Mesendoderm (in vitro differentiated cells): ENCODE measurements at regions not wholly inside any gene's neighbourhood (a gene's known extent, or its start where the extent isn't known, plus 50 kb on each side); places are given as distances from the start of the nearest gene placed in this dataset.

Source experiments
- DNase-seq: peaks from one replicate; pipeline ENCODE4 v3.0.0; 2013
- H2AK5ac ChIP-seq: 2 replicates; pipeline ENCODE4 v1.6.1; 2013; ENCODE audit warnings: low read length, inconsistent platforms
- H2BK120ac ChIP-seq: 2 replicates; pipeline ENCODE4 v1.6.1; 2013; ENCODE audit warnings: low read depth, mild to moderate bottlenecking, low read length, moderate library complexity, mixed read lengths
- H2BK15ac ChIP-seq: replicated peaks from 2 replicates; pipeline ENCODE4 v1.6.1; 2013; ENCODE audit warnings: low read depth, mild to moderate bottlenecking, moderate library complexity
- H2BK5ac ChIP-seq: 2 replicates; pipeline ENCODE4 v1.6.1; 2013; ENCODE audit warnings: low read length, inconsistent platforms
- H3K18ac ChIP-seq: 2 replicates; pipeline ENCODE4 v1.6.1; 2013; ENCODE audit warnings: mild to moderate bottlenecking, low read length, mixed read lengths
- H3K23ac ChIP-seq: one replicate; pipeline ENCODE4 v1.6.1; 2013; ENCODE audit warnings: low read length
- H3K27ac ChIP-seq: 2 replicates; pipeline ENCODE4 v1.5.1; 2013; ENCODE audit warnings: low read depth, mild to moderate bottlenecking, inconsistent platforms, low read length, moderate library complexity
- H3K27me3 ChIP-seq: 2 replicates; pipeline ENCODE4 v1.6.1; 2013; ENCODE audit warnings: low read length, control low read depth, mild to moderate bottlenecking, inconsistent platforms; ENCODE audit not compliant: insufficient read depth, poor library complexity
- H3K36me3 ChIP-seq: 2 replicates; pipeline ENCODE4 v1.6.1; 2013; ENCODE audit warnings: low read length, inconsistent platforms; ENCODE audit not compliant: control insufficient read depth, insufficient read depth
- H3K4ac ChIP-seq: one replicate; pipeline ENCODE4 v1.6.1; 2013; ENCODE audit warnings: low read depth, mild to moderate bottlenecking, low read length, moderate library complexity
- H3K4me1 ChIP-seq: 2 replicates; pipeline ENCODE4 v1.6.1; 2013; ENCODE audit warnings: low read depth, low read length, inconsistent platforms; ENCODE audit not compliant: control insufficient read depth
- H3K4me2 ChIP-seq: 2 replicates; pipeline ENCODE4 v1.6.1; 2013; ENCODE audit warnings: low read length
- H3K4me3 ChIP-seq: 2 replicates; pipeline ENCODE4 v1.5.1; 2013; ENCODE audit warnings: mild to moderate bottlenecking, low read length
- H3K56ac ChIP-seq: one replicate; pipeline ENCODE4 v1.6.1; 2013; ENCODE audit warnings: low read length
- H3K79me1 ChIP-seq: 2 replicates; pipeline ENCODE4 v1.6.1; 2013; ENCODE audit warnings: low read length, inconsistent platforms
- H3K79me2 ChIP-seq: 2 replicates; pipeline ENCODE4 v1.6.1; 2013; ENCODE audit warnings: mild to moderate bottlenecking, low read length; ENCODE audit not compliant: control insufficient read depth, insufficient read depth
- H3K9ac ChIP-seq: 2 replicates; pipeline ENCODE4 v1.6.1; 2013; ENCODE audit warnings: low read length, inconsistent platforms
- H4K5ac ChIP-seq: one replicate; pipeline ENCODE4 v1.6.1; 2013; ENCODE audit warnings: low read length
- H4K8ac ChIP-seq: one replicate; pipeline ENCODE4 v1.6.1; 2013; ENCODE audit warnings: low read depth, mild to moderate bottlenecking, control low read depth, low read length, moderate library complexity
- WGBS: extraction: QIAGEN DNeasy Blood & Tissue Kit; methylation state at CpG from one replicate; pipeline ENCODE4 v1.1.7; 2013; ENCODE audit warnings: low lambda C conversion rate, missing lambda C conversion rate; ENCODE audit not compliant: insufficient coverage; ENCODE audit errors: extremely low coverage; 5-methylcytosine and 5-hydroxymethylcytosine counted together

DNA sequence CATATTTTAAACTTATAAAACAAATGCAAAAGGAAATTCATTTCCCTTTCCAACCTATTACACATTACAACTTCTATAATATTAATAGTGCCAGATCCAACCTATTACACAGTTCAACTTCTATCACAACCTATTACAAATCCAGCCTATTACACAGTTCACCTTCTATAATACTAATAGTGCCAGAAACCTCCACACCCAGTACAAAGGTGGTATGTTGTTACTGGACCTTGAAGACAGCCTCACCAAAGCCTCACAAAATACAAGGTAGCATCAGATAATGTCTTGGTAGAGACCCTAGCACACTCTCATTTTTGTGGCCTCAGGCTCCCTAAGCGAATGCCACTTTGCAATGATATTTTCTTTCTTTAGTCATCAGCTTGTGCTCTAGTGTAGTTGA lies 68.7 kb upstream of the PELI2 start:
- Histone ChIP-seq H2BK5ac (no peak overlapping the region), H2BK15ac (no peak overlapping the region), H4K5ac (no peak overlapping the region), H4K8ac (no peak overlapping the region), H3K27me3 (peaks cover 2% of the 10 kb centered on the region), H3K79me1 (no peaks in the 10 kb centered on the region), H3K27ac (no peak overlapping the region), H2AK5ac (no peak overlapping the region), H3K4ac (no peak overlapping the region), H3K4me2 (no peak overlapping the region), H2BK120ac (no peak overlapping the region), H3K23ac (no peak overlapping the region), H3K36me3 (no peaks in the 10 kb centered on the region), H3K18ac (no peak overlapping the region), H3K4me3 (no peak overlapping the region), H3K9ac (no peak overlapping the region), H3K79me2 (no peaks in the 10 kb centered on the region), H3K56ac (no peak overlapping the region), H3K4me1 (no peaks in the 10 kb centered on the region)
- DNase-seq: no peak
- no CpG with 5 or more reads among the region's 1 CpG for WGBS

DNA sequence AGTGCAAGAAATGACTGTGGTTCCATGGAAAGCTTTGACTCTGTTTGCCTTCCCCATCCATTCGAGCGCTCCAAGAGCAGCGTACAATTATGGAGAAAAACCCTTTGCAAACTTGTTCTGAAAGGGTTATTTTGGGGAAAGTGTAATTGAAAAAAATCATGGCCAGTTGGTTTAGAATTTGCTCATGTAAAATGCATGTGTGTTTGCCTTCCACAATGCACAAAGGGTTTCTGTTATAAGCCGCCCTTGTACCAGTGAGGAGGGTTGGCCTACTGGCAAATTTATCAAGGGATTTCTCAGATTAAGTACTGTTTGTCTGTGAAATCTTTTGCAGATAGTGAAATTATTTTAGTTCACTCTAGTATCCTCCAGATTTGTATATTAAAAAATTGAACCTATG lies 62.7 kb upstream of the PELI2 start:
- Histone ChIP-seq H2BK5ac (no peak overlapping the region), H3K56ac (no peak overlapping the region), H4K5ac (no peak overlapping the region), H3K9ac (no peak overlapping the region), H3K4me3 (no peak overlapping the region), H3K79me1 (no peaks in the 10 kb centered on the region), H3K79me2 (no peaks in the 10 kb centered on the region), H2BK120ac (no peak overlapping the region), H3K36me3 (no peaks in the 10 kb centered on the region), H3K23ac (no peak overlapping the region), H2BK15ac (no peak overlapping the region), H3K27me3 (no peaks in the 10 kb centered on the region), H3K4me2 (no peak overlapping the region), H3K27ac (no peak overlapping the region), H2AK5ac (no peak overlapping the region), H3K4me1 (peaks cover 2% of the 10 kb centered on the region), H4K8ac (no peak overlapping the region), H3K18ac (no peak overlapping the region), H3K4ac (no peak overlapping the region)
- no CpG with 5 or more reads among the region's 4 CpGs for WGBS
- no peak for DNase-seq

DNA sequence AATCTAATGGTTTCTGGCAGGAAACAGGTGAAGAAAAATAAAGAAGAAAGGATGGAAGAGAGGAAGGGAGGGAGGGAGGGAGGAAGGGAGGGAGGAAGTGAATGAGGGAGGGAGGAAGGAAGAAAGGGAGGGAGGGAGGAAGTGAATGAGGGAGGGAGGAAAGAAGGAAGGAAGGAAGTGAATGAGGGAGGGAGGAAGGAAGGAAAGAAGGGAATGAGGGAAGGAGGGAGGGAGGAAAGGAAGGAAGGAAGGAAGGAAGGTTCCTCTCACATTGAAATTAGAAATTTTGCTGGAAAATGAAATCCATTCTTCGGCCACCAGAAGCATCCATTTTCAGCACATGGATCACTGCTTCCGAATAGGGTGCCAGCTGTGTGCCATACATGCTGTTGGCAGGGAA lies 62.2 kb upstream of the PELI2 start:
- H2BK5ac ChIP-seq: no peak overlapping the region

DNA sequence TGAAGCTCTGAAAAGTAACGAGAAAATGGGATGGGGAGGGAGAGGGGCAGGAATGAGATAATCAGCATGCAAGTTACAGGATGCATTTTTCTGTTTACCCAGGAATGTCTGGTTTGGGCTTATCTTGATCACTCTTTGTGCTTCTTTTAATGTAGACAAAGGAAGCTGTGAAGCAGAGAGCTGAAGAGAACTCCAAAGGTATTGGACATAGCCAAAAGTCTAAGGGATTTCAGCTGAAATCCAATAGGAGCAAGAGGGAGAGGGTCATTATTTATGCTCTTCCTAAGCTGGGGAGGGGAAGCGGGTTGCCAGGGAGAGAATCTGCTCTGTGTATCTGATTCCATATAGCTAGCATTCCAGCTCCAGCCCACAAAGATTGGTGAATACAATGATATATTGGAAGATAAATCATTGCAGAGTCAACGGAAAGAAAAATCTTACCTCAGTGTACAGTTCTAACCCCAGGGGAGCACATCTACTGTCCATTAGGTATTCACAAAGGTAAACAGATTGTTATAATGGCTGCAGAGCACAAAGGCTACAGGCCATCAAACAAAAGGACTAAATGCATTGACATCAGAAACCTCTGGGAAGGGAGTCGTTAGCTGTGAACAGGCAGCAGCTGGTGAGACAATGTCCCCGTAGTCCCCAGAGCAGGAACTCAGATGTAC lies 61.0 kb upstream of the PELI2 start:
- Histone ChIP-seq H2BK5ac (no peak overlapping the region), H4K8ac (no peak overlapping the region), H3K4me3 (no peak overlapping the region), H3K79me2 (no peaks in the 10 kb centered on the region), H3K56ac (no peak overlapping the region), H3K9ac (no peak overlapping the region), H3K36me3 (no peaks in the 10 kb centered on the region), H3K27ac (no peak overlapping the region), H3K79me1 (no peaks in the 10 kb centered on the region), H2BK15ac (no peak overlapping the region), H3K4me1 (peaks cover 2% of the 10 kb centered on the region), H3K23ac (no peak overlapping the region), H3K4ac (no peak overlapping the region), H2AK5ac (no peak overlapping the region), H3K18ac (no peak overlapping the region), H3K4me2 (no peak overlapping the region), H4K5ac (no peak overlapping the region), H3K27me3 (no peaks in the 10 kb centered on the region), H2BK120ac (no peak overlapping the region)
- peak; percentile 67 for DNase-seq
- no CpG with 5 or more reads among the region's 5 CpGs for WGBS

More for the DNA sequence above, 62.2 kb upstream of the PELI2 start:
- Histone ChIP-seq H4K8ac (no peak overlapping the region), H3K4me1 (peaks cover 2% of the 10 kb centered on the region), H3K79me1 (no peaks in the 10 kb centered on the region), H3K18ac (no peak overlapping the region), H4K5ac (no peak overlapping the region), H2BK120ac (no peak overlapping the region), H3K4me2 (no peak overlapping the region), H3K9ac (no peak overlapping the region), H2AK5ac (no peak overlapping the region), H3K23ac (no peak overlapping the region), H3K4ac (no peak overlapping the region), H2BK15ac (no peak overlapping the region), H3K79me2 (no peaks in the 10 kb centered on the region), H3K4me3 (no peak overlapping the region), H3K56ac (no peak overlapping the region), H3K36me3 (no peaks in the 10 kb centered on the region), H3K27me3 (no peaks in the 10 kb centered on the region), H3K27ac (no peak overlapping the region)
- WGBS: no CpG with 5 or more reads among the region's 2 CpGs
- DNase-seq: no peak

DNA sequence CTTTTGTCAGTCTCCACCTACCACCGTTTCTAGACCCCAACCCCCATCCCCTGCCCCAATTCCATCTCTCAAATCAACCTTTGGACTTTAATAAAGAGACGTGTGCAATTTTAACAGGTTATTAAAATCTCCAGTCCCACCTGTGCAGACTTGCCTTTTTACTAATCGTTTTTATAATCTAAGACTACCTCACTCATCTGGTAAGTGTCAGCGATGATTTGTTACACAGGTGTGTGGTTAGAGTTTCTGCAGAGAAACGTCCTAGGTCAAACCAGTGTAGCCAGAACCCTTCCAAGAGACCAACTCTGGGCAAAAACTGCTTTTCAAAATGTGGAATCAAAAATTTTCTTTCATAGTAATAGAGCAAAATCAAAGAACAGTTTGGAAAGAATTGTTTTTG lies 60.4 kb upstream of the PELI2 start:
- H4K8ac ChIP-seq: no peak overlapping the region
- no peak overlapping the region for H2AK5ac ChIP-seq
- H2BK5ac ChIP-seq: no peak overlapping the region
- H2BK120ac ChIP-seq: no peak overlapping the region
- no peak overlapping the region for H2BK15ac ChIP-seq
- H3K56ac ChIP-seq: no peak overlapping the region
- H3K27ac ChIP-seq: no peak overlapping the region
- H3K79me2 ChIP-seq: no peaks in the 10 kb centered on the region
- H3K4ac ChIP-seq: no peak overlapping the region
- no peak overlapping the region for H3K4me3 ChIP-seq
- H3K36me3 ChIP-seq: no peaks in the 10 kb centered on the region
- no peak overlapping the region for H3K9ac ChIP-seq
- no peak overlapping the region for H3K4me2 ChIP-seq
- WGBS: no CpG with 5 or more reads among the region's 5 CpGs
- H3K79me1 ChIP-seq: no peaks in the 10 kb centered on the region
- no peak overlapping the region for H4K5ac ChIP-seq
- H3K18ac ChIP-seq: no peak overlapping the region
- no peak overlapping the region for H3K23ac ChIP-seq
- DNase-seq: no peak
- H3K27me3 ChIP-seq: no peaks in the 10 kb centered on the region
- peaks cover 2% of the 10 kb centered on the region for H3K4me1 ChIP-seq

DNA sequence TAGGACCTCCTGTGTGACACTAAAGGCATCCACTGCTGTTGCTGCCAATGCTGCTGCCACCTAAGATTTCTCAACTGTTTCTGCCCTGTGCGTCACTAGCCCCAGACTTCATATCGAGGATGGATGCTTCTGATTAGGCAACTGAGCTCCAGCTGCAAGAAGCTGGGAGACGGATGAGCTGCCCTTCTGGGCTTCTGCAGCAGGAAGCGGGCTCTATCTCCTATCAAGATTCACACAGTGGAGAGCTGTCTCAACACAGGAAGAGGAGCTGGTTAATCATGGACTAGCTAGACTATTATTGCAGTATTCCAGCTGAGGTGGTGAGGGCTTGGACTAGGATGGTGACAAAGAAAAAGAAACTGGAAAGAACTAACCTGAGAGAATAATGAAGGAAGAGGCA lies 59.2 kb upstream of the PELI2 start:
- WGBS: no CpG with 5 or more reads among the region's 4 CpGs
- no peak overlapping the region for H3K56ac ChIP-seq
- H3K27me3 ChIP-seq: no peaks in the 10 kb centered on the region
- H3K23ac ChIP-seq: no peak overlapping the region
- no peak overlapping the region for H3K4me3 ChIP-seq
- H3K79me2 ChIP-seq: no peaks in the 10 kb centered on the region
- no peak overlapping the region for H2BK5ac ChIP-seq
- H3K36me3 ChIP-seq: no peaks in the 10 kb centered on the region
- H3K9ac ChIP-seq: no peak overlapping the region
- no peak overlapping the region for H4K5ac ChIP-seq
- no peak overlapping the region for H3K27ac ChIP-seq
- no peak overlapping the region for H3K4ac ChIP-seq
- H2BK120ac ChIP-seq: no peak overlapping the region
- no peak overlapping the region for H4K8ac ChIP-seq
- peak; percentile 53 for DNase-seq
- H3K18ac ChIP-seq: no peak overlapping the region
- no peaks in the 10 kb centered on the region for H3K79me1 ChIP-seq
- H2BK15ac ChIP-seq: no peak overlapping the region
- no peak overlapping the region for H2AK5ac ChIP-seq
- peaks cover 2% of the 10 kb centered on the region for H3K4me1 ChIP-seq
- H3K4me2 ChIP-seq: no peak overlapping the region
